ENCODE measurements at regions not wholly inside any gene's neighbourhood (a gene's known extent, or its start where the extent isn't known, plus 50 kb on each side); places are given as distances from the start of the nearest gene placed in this dataset.

DNA sequence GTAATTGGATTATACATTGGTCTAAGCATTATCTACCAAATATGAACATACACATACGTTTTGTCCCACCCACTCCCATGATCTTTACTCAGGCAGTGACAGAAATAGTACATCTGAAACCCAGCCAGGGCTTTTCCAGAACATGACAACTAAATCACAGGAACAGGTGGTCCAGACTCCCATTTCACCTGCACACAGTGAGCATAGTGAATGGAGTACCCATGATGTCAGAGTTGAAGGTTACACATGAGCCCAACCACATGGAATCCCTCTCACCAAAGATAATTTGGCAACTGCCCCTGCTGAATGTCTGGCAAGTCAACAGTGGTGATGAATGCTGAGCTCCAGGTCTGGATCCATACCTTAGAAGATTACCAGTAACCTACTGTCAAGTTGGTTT, 411.9 kb upstream of the LUZP2 start:
- no peak for DNase-seq
- Histone ChIP-seq H3K9me3 (no peaks in the 10 kb centered on the region), H3K4me1 (no peaks in the 10 kb centered on the region), H3K27me3 (no peaks in the 10 kb centered on the region), H3K27ac (no peak overlapping the region), H3K36me3 (no peaks in the 10 kb centered on the region), H3K4me3 (no peak overlapping the region)
- intact Hi-C loops (cut with DNase I; ENCODE audit: low total_unique reads): no loop called here
- 43 to 52% (median 50%) methylated on average over 1 of the region's 1 CpG for whole genome bisulfite sequencing, 5 donors
- TF ChIP-seq EP300 (IDR thresholded peaks at IDR 0.05) (no peak), POLR2AphosphoS5 (IDR thresholded peaks at IDR 0.05) (no peak)
- TF ChIP-seq, protein P1, sequence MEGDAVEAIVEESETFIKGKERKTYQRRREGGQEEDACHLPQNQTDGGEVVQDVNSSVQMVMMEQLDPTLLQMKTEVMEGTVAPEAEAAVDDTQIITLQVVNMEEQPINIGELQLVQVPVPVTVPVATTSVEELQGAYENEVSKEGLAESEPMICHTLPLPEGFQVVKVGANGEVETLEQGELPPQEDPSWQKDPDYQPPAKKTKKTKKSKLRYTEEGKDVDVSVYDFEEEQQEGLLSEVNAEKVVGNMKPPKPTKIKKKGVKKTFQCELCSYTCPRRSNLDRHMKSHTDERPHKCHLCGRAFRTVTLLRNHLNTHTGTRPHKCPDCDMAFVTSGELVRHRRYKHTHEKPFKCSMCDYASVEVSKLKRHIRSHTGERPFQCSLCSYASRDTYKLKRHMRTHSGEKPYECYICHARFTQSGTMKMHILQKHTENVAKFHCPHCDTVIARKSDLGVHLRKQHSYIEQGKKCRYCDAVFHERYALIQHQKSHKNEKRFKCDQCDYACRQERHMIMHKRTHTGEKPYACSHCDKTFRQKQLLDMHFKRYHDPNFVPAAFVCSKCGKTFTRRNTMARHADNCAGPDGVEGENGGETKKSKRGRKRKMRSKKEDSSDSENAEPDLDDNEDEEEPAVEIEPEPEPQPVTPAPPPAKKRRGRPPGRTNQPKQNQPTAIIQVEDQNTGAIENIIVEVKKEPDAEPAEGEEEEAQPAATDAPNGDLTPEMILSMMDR (IDR thresholded peaks at IDR 0.05): no peak

DNA sequence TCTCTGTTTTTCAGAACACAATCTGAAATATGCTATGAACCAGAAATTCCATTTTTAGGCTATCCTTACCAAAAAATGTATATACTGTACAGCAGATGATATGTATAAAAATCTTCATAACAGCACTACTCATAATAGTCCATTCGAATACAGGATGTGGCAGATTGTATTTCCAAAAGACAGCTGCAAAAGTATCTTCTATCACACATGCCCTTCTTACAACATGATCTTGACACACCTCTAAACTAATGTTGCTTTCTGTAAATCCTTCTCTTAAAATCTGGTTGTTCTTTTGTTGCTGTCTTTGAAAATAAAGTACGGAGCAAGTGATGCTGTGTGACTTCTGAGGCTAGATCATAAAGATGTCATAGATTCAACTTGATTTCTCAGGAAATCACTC, 409.9 kb upstream of the LUZP2 start:
- Histone ChIP-seq H3K36me3 (no peaks in the 10 kb centered on the region), H3K4me3 (no peak overlapping the region), H3K9me3 (no peaks in the 10 kb centered on the region), H3K27me3 (no peaks in the 10 kb centered on the region), H3K4me1 (no peaks in the 10 kb centered on the region), H3K27ac (no peak overlapping the region)
- TF ChIP-seq POLR2AphosphoS5 (IDR thresholded peaks at IDR 0.05): no peak
- no peak for TF ChIP-seq EP300 (IDR thresholded peaks at IDR 0.05)
- TF ChIP-seq, protein P1 (IDR thresholded peaks at IDR 0.05): no peak
- TF ChIP-seq POLR2A (IDR thresholded peaks at IDR 0.05): no peak
- WGBS, 5 donors: 87 to 90% (median 89%) methylated on average over 2 of the region's 2 CpGs
- intact Hi-C loops (cut with DNase I; ENCODE audit: low total_unique reads): no loop called here
- no peak for DNase-seq

DNA sequence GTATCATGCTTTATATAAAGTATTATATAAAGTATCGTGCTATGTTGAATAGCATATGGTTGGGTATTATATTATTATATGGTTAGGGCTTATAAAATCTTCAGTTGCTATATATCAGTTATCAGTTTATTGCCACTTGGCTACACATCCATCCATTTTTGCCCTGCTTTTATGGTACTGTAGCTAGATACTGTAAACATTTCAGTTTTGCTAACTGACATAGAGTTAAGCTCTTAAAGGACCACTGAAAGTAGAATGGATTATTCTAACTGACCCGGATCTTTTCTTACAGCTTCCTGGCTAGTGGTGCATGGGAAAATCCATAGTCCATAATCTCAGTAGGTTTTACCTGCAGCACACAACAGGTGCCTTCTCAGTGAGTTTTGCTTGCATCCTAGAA, 405.3 kb upstream of the LUZP2 start:
- no peaks in the 10 kb centered on the region for H3K4me1 ChIP-seq
- no peak overlapping the region for H3K4me3 ChIP-seq
- no peak overlapping the region for H3K27ac ChIP-seq
- 79 to 96% (median 90%) methylated on average over 2 of the region's 2 CpGs for WGBS, 5 donors
- H3K36me3 ChIP-seq: no peaks in the 10 kb centered on the region
- DNase-seq: no peak
- intact Hi-C loops (cut with DNase I; ENCODE audit: low total_unique reads): no loop called here
- H3K27me3 ChIP-seq: no peaks in the 10 kb centered on the region
- TF ChIP-seq, protein P1 (IDR thresholded peaks at IDR 0.05): no peak
- TF ChIP-seq EP300 (IDR thresholded peaks at IDR 0.05) (no peak), POLR2AphosphoS5 (IDR thresholded peaks at IDR 0.05) (no peak), POLR2A (IDR thresholded peaks at IDR 0.05) (no peak)
- H3K9me3 ChIP-seq: no peaks in the 10 kb centered on the region

DNA sequence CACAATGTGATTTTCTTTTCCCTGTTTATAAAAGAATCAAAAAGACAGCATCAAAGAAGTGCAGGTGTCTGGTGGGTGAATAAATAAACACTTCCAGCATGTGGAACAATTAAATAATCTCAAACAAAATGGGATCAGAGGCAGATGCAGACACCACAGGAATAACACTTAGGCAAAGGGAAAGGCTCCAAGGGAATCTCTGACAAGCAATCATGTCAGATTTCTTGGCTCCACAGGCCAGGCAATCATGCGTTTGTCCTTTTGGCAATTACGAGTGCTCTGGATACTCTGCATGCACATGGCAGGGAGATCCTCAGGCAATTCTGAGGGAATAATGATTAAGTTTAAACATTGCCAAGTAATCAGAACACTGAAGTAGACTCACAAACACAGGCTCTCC, 403.5 kb upstream of the LUZP2 start:
- DNase-seq: peak in 1 of 2 donors; percentile 21
- WGBS, 5 donors: 29 to 47% (median 39%) methylated on average over 2 of the region's 2 CpGs
- H3K36me3 ChIP-seq: no peaks in the 10 kb centered on the region
- H3K27ac ChIP-seq: no peak overlapping the region
- TF ChIP-seq, protein P1 (IDR thresholded peaks at IDR 0.05): no peak
- TF ChIP-seq EP300 (IDR thresholded peaks at IDR 0.05): no peak
- TF ChIP-seq POLR2AphosphoS5 (IDR thresholded peaks at IDR 0.05): no peak
- no peak for TF ChIP-seq POLR2A (IDR thresholded peaks at IDR 0.05)
- no peak overlapping the region for H3K4me3 ChIP-seq
- intact Hi-C loops (cut with DNase I; ENCODE audit: low total_unique reads): no loop called here
- no peaks in the 10 kb centered on the region for H3K27me3 ChIP-seq
- H3K4me1 ChIP-seq: no peaks in the 10 kb centered on the region
- H3K9me3 ChIP-seq: no peaks in the 10 kb centered on the region

Measured in stomach (tissue), 8 donors.